Fibroblast of villous mesenchyme (primary cell): ENCODE measurements at regions not wholly inside any gene's neighbourhood (a gene's known extent, or its start where the extent isn't known, plus 50 kb on each side); places are given as distances from the start of the nearest gene placed in this dataset.

Source experiments
- DNase-seq: peaks from one replicate; pipeline ENCODE4 v3.0.0-alpha.2; 2010; ENCODE audit warnings: low read depth
- H3K4me3 ChIP-seq: 2 replicates; pipeline ENCODE4 v1.5.1; 2011; ENCODE audit warnings: low read depth, mild to moderate bottlenecking, low read length
- TF ChIP-seq, protein P1 (sequence below): IDR thresholded peaks from 2 replicates; pipeline ENCODE4 v1.5.1; 2012; ENCODE audit warnings: low read depth, mild to moderate bottlenecking, low read length; ENCODE audit not compliant: insufficient read depth

DNA sequence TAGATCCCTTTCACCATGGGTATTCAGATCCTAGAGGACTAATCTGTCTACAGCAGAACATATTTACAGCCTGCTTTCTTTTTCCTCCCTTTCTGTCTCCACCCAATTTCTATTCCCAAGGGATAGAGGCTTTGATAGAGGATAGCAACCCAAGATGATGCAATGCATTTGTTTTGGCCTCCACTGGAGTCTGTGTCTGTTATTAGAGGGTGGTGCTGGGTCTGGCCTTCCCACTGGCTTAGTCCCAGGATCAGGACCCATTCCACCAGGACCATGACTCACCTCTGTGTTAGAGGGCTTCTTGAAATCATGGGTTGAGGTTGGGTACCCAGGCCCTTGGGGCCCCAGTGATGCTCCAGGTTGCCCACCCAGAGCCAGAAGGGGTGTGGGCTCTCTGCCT is 239.7 kb upstream of the TNP1 start:
- peak; percentile 23 for DNase-seq
- no peak overlapping the region for H3K4me3 ChIP-seq
- TF ChIP-seq, protein P1, sequence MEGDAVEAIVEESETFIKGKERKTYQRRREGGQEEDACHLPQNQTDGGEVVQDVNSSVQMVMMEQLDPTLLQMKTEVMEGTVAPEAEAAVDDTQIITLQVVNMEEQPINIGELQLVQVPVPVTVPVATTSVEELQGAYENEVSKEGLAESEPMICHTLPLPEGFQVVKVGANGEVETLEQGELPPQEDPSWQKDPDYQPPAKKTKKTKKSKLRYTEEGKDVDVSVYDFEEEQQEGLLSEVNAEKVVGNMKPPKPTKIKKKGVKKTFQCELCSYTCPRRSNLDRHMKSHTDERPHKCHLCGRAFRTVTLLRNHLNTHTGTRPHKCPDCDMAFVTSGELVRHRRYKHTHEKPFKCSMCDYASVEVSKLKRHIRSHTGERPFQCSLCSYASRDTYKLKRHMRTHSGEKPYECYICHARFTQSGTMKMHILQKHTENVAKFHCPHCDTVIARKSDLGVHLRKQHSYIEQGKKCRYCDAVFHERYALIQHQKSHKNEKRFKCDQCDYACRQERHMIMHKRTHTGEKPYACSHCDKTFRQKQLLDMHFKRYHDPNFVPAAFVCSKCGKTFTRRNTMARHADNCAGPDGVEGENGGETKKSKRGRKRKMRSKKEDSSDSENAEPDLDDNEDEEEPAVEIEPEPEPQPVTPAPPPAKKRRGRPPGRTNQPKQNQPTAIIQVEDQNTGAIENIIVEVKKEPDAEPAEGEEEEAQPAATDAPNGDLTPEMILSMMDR: no peak

DNA sequence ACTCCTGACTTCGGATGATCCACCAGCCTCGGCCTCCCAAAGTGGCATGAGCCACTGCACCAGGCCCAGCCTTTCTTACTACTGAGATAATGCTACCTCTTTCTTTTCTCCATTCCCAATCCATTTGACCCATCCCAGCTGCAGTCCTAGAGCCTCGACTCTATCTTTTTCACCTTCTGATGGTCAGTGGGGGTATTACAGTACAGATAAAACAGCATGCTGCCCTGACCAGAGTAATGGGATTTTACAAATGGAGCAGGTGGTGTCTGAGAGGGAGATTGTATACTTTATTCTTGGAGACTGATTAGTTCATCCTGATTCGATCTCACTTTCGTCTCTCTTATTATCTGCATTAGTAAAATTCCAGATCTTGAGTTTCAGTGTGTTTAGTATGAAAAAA is 238.6 kb upstream of the TNP1 start:
- TF ChIP-seq, protein P1: no peak
- no peak for DNase-seq
- H3K4me3 ChIP-seq: no peak overlapping the region

DNA sequence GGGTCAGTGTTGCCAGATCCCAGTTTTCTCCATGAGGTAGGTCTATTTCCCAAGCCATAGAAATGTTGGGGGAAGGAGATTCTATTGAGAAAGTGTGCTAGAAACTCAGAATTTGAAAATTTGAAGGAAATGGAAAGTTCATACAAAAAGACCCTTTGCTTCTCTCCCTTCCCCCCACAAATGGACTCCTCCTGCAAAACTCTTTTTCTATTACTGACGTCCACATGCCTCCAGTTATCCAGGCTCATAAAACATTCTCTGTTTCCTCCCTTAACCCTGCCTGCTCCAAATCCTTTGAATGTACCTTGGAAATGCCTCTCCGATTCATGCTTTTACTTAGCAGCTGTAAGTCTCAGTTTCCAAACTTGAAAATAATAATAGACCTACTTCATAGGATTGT is 237.5 kb upstream of the TNP1 start:
- no peak overlapping the region for H3K4me3 ChIP-seq
- DNase-seq: no peak
- TF ChIP-seq, protein P1: no peak

DNA sequence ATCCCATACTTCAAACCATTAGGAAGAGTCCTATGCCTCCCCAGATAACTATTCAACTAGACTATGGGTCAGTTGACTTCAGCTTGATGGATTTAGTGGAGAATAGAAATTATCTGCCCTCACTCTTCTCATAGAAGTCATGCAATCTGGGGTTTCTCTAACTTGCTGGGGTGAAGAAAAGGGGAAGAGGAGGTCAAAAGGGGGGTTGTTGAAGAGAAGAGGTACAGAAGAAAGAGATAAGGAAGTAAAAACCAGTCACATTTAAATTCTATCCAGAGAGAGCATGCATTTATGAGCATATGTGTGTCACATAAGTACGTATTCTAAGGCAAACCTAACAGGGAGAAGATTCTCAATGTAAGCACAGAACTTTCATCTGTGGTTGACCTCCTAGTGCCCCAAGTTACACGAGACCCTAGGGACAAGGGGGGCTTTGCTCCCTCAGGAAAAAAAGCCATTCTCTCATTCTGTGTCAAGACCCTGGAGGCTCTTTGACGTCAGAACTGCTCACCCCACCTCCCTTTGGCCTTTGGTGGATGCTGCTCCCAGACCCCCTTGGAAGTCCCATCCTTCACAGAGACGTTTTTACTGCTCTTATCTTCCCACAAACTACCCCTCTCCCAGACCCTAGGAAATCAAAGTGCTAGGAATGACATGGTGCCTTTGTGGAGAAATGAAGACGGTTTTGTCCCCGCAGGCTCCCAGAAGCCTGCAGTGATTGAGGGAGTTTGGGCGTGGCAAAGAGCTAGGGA is 236.8 kb upstream of the TNP1 start:
- TF ChIP-seq, protein P1: no peak
- no peak overlapping the region for H3K4me3 ChIP-seq
- no peak for DNase-seq

DNA sequence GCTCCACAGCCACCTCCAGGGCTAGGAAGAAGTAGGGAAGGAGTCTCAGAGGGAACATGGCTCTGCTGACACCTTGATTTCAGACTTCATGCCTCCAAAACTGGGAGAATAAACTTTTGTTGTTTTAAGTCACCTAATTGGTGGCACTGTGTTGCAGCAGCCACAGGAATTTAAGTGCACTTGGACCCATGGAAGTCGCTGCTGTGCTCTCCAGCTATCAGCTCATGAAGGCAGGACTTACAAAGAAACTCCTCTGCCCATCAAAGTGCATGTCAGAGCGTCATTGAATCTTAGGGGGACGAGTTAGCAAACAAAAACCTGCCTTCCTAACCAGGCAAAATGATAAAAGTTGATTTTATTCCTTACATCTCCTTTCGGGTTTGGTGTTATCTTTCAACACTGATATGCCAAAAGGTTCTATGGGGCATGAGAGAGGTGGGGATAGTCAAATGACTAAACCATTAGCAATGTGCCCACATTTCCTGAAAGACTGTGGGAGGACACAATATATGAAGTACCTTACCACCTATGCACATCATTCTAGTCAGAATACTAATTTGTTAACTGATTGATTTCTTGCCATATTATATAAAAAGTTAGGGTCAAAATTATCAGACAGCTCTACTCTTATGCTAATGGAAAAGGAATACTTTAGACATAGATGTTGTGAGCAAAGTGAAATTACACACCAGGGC is 235.8 kb upstream of the TNP1 start:
- TF ChIP-seq, protein P1: no peak
- H3K4me3 ChIP-seq: no peak overlapping the region
- DNase-seq: no peak

DNA sequence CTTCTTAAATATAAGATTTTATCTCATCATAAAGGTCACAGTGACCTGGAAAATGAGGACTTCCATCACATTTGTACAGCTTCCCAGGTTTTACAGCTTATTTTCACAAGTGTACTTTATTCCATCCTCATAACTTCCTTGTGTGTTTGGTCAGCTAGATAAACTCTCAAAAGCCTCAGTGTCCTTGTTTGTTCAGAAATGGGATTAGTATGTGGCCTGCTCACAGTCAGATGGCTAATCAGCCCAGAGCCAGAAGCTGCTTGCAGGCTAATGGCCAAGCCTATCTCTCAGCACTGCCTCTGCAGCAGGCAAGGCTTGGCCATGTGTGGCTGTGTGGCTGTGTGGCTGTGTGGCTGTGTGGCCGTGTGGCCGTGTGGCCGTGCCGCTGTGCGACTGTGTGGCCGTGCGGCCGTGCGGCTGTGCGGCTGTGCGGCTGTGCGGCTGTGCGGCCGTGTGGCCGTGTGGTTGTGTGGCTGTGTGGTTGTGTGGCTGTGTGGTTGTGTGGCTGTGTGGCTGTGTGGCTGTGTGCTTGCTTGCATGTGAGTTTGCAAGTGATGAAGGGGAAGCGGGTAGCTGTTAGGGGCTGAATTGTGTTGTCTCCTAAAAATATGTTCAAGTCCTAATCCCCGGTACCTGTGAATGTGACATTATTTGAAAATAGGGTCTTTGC is 233.0 kb upstream of the TNP1 start:
- TF ChIP-seq, protein P1: no peak
- H3K4me3 ChIP-seq: no peak overlapping the region
- DNase-seq: peak; percentile 40
